PC-9 (cell line): ENCODE measurements at regions not wholly inside any gene's neighbourhood (a gene's known extent, or its start where the extent isn't known, plus 50 kb on each side); places are given as distances from the start of the nearest gene placed in this dataset.

Source experiments
- CTCF ChIP-seq: fragments of 200-600 bp; sonication (generic); conservative IDR thresholded peaks from 2 replicates; pipeline ENCODE4 v1.6.1; 2017; ENCODE audit warnings: mixed run types, antibody characterized with exemption, mild to moderate bottlenecking, moderate library complexity
- EZH2 ChIP-seq: fragments of 200-600 bp; sonication (generic); IDR thresholded peaks from 2 replicates; pipeline ENCODE4 v1.8.0; 2017; ENCODE audit warnings: antibody characterized with exemption, low read depth

- TF ChIP-seq CTCF (no peak), EZH2 (no peak)
These were observed 93.5 kb upstream of the TNPO1 start for GRCh38 chr5:72722792-72723452.
